PFSK-1 (cell line): ENCODE measurements at regions not wholly inside any gene's neighbourhood (a gene's known extent, or its start where the extent isn't known, plus 50 kb on each side); places are given as distances from the start of the nearest gene placed in this dataset.

ENCODE experiments used
- POLR2AphosphoS5 ChIP-seq: IDR thresholded peaks from 2 replicates; pipeline ENCODE4 v1.6.1; 2012; ENCODE audit warnings: low read depth, mild to moderate bottlenecking, control low read depth, low read length, moderate library complexity
- SIN3A ChIP-seq: IDR thresholded peaks from 2 replicates; pipeline ENCODE4 v1.6.1; 2012; ENCODE audit warnings: mild to moderate bottlenecking, low read length, moderate library complexity, borderline replicate concordance; ENCODE audit not compliant: insufficient read depth

- no peak for TF ChIP-seq SIN3A
- no peak for TF ChIP-seq POLR2AphosphoS5
Measured at GRCh38 chr7:135862586-135863340, 114.2 kb upstream of the FAM180A start.
